ENCODE measurements at regions not wholly inside any gene's neighbourhood (a gene's known extent, or its start where the extent isn't known, plus 50 kb on each side); places are given as distances from the start of the nearest gene placed in this dataset.

DNA sequence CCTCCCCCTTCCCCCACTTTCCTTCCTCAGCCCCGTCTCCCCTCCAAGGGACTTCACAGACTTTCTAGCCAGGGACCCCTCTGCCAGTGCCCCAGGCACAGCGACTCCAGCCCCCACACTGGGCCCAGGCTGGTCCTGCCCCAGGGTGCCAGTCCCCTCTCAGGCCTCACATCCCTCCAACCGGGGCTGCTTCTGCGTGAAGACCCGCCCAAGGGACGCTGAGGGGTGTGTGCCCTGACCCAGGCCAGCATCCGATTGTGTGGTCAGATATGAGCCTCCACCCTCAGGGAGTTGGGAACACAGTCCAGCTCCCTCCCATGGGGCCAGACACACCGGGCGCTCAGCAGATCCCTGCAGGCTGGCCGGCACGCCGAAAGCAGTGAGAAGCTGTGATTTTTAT is 97.0 kb downstream of the MICALL2 start:
- TF ChIP-seq, protein P1, sequence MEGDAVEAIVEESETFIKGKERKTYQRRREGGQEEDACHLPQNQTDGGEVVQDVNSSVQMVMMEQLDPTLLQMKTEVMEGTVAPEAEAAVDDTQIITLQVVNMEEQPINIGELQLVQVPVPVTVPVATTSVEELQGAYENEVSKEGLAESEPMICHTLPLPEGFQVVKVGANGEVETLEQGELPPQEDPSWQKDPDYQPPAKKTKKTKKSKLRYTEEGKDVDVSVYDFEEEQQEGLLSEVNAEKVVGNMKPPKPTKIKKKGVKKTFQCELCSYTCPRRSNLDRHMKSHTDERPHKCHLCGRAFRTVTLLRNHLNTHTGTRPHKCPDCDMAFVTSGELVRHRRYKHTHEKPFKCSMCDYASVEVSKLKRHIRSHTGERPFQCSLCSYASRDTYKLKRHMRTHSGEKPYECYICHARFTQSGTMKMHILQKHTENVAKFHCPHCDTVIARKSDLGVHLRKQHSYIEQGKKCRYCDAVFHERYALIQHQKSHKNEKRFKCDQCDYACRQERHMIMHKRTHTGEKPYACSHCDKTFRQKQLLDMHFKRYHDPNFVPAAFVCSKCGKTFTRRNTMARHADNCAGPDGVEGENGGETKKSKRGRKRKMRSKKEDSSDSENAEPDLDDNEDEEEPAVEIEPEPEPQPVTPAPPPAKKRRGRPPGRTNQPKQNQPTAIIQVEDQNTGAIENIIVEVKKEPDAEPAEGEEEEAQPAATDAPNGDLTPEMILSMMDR (conservative IDR thresholded peaks at IDR 0.05; ENCODE audit: low read length): no peak
- no peak for TF ChIP-seq EZH2phosphoT487 (IDR thresholded peaks at IDR 0.05; ENCODE audit: borderline replicate concordance, low read depth, low read length)
